ENCODE measurements at regions not wholly inside any gene's neighbourhood (a gene's known extent, or its start where the extent isn't known, plus 50 kb on each side); places are given as distances from the start of the nearest gene placed in this dataset.

DNA sequence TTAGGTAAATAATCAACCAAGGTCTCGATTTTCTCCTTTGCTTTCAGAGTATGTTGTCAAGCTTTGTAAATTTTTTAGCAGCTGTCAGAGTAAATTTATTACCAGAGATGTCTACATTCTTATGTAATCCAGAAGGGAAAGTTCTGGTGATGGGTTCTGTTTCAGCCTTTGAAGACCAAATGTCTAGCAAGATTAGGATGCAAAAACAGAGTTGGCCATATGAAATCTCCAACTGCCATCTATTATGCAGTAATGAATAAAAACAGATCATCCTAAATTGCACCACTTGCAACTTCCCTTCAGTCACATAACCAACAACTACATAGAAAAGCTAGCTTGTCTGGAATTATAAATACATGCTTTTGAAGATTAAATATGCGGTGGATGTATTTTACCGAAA is 826.8 kb upstream of the KIF2B start:
- Histone ChIP-seq H4K20me1 (ENCODE audit: insufficient read depth, low read length) (no peaks in the 10 kb centered on the region), H4K91ac (ENCODE audit: insufficient read depth, low read depth, low read length) (no peak overlapping the region), H3K79me1 (ENCODE audit: low read depth in 1 of 2, low read length in 2 of 2) (no peaks in the 10 kb centered on the region), H2AK9ac (replicated peaks; ENCODE audit: low read depth, low read length, poor library complexity) (no peak overlapping the region), H2BK5ac (ENCODE audit: low read depth, low read length, poor library complexity, severe bottlenecking) (no peak overlapping the region), H3K4me1 (ENCODE audit: control insufficient read depth, insufficient read depth, low read length) (no peaks in the 10 kb centered on the region), H3K9ac (ENCODE audit: low read depth, low read length) (no peak overlapping the region), H2BK20ac (ENCODE audit: low read depth, low read length) (no peak overlapping the region), H3K4ac (ENCODE audit: low read depth, low read length) (no peak overlapping the region), H2BK15ac (ENCODE audit: low read depth, low read length) (no peak overlapping the region), H2AK5ac (ENCODE audit: low read depth, low read length) (no peak overlapping the region), H4K8ac (ENCODE audit: low read depth in 2 of 2, low read length in 2 of 2) (no peak overlapping the region), H3K56ac (ENCODE audit: extremely low read depth, insufficient read depth, low read length) (no peak overlapping the region), H2BK120ac (ENCODE audit: low read depth, low read length) (no peak overlapping the region), H3K14ac (replicated peaks; ENCODE audit: low read depth, low read length) (no peak overlapping the region), H3K9me1 (ENCODE audit: insufficient read depth, low read length) (no peaks in the 10 kb centered on the region), H3K9me3 (ENCODE audit: control insufficient read depth, insufficient read depth, low read length) (peaks cover 18% of the 10 kb centered on the region), H2AFZ (replicated peaks; ENCODE audit: low read length, poor library complexity) (no peak overlapping the region), H4K5ac (ENCODE audit: low read depth, low read length) (no peak overlapping the region), H3K27me3 (ENCODE audit: control insufficient read depth, insufficient read depth, low read length) (no peaks in the 10 kb centered on the region), H3K36me3 (ENCODE audit: control insufficient read depth, insufficient read depth, low read length) (no peaks in the 10 kb centered on the region), H3K4me2 (ENCODE audit: low read depth, low read length) (no peak overlapping the region), H3K23ac (ENCODE audit: low read depth, low read length) (no peak overlapping the region), H3K4me3 (ENCODE audit: insufficient read depth, low read depth, low read length) (no peak overlapping the region), H3K27ac (ENCODE audit: insufficient read depth, low read length) (no peak overlapping the region), H3K18ac (ENCODE audit: low read depth, low read length) (no peak overlapping the region)
- TF ChIP-seq, protein P1, sequence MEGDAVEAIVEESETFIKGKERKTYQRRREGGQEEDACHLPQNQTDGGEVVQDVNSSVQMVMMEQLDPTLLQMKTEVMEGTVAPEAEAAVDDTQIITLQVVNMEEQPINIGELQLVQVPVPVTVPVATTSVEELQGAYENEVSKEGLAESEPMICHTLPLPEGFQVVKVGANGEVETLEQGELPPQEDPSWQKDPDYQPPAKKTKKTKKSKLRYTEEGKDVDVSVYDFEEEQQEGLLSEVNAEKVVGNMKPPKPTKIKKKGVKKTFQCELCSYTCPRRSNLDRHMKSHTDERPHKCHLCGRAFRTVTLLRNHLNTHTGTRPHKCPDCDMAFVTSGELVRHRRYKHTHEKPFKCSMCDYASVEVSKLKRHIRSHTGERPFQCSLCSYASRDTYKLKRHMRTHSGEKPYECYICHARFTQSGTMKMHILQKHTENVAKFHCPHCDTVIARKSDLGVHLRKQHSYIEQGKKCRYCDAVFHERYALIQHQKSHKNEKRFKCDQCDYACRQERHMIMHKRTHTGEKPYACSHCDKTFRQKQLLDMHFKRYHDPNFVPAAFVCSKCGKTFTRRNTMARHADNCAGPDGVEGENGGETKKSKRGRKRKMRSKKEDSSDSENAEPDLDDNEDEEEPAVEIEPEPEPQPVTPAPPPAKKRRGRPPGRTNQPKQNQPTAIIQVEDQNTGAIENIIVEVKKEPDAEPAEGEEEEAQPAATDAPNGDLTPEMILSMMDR (conservative IDR thresholded peaks at IDR 0.05; ENCODE audit: low read depth, low read length), result no peak
- TF ChIP-seq MAZ (IDR thresholded peaks at IDR 0.05; ENCODE audit: borderline replicate concordance, low read depth, low read length), result no peak
- no peak for TF ChIP-seq RAD21 (IDR thresholded peaks at IDR 0.05; ENCODE audit: low read length)
- TF ChIP-seq MXI1 (IDR thresholded peaks at IDR 0.05; ENCODE audit: borderline replicate concordance, low read depth, low read length), result no peak
- dilution Hi-C loops (cut with HindIII; ENCODE audit: low sequenced_read_pairs, unreplicated experiment), result no loop called here
- DNase-seq (no peak), ATAC-seq (ENCODE audit: low read depth) (no peak)
- POLR2A ChIA-PET (ENCODE audit: unreplicated experiment), result no interaction called here
- intact Hi-C loops (cut with micrococcal nuclease), result no loop called here
- no TSS peak for BruUV-seq (replicated peaks)
- in situ Hi-C loops (cut with MboI; ENCODE audit: low sequenced_read_pairs), result no loop called here
- CTCF ChIA-PET, result no interaction called here
- no CpG with 5 or more reads among the region's 3 CpGs for WGBS, 2 experiments (ENCODE audit: extremely low coverage in 2 of 2, insufficient read length in 1 of 2)

Measured in IMR-90 (cell line).